Thoracic aorta (tissue), 2 donors: ENCODE measurements at regions not wholly inside any gene's neighbourhood (a gene's known extent, or its start where the extent isn't known, plus 50 kb on each side); places are given as distances from the start of the nearest gene placed in this dataset.
"Not testable (repeated sequence)": the region's sequence is repeated elsewhere in the genome, so short reads cannot be mapped to it uniquely, and the experiment has no call there.

Source experiments
- ATAC-seq: fragments of 150-250 bp; one replicate; pipeline ENCODE4 v1.8.0; 2017; ENCODE audit warnings: low read depth; ENCODE audit not compliant: insufficient number of reproducible peaks, low FRiP score
- DNase-seq: peaks from one replicate; pipeline ENCODE4 v3.0.0-alpha.2; 2020; ENCODE audit warnings: low spot score
- H3K27ac ChIP-seq, 2 donors: fragments of 200-600 bp; sonication (generic); 1 replicate in 1 of 2; 2 replicates in 1 of 2; pipeline ENCODE4 v1.5.1; 2016; ENCODE audit warnings: mild to moderate bottlenecking in 2 of 2, moderate library complexity in 2 of 2
- H3K27me3 ChIP-seq: fragments of 200-600 bp; sonication (generic); replicated peaks from 2 replicates; pipeline ENCODE4 v1.6.0; 2016; ENCODE audit warnings: mild to moderate bottlenecking; ENCODE audit not compliant: insufficient read depth
- H3K36me3 ChIP-seq: fragments of 200-600 bp; sonication (generic); one replicate; pipeline ENCODE4 v1.5.1; 2016
- H3K4me1 ChIP-seq, 2 donors: fragments of 200-600 bp; sonication (generic); 1 replicate in 1 of 2; 2 replicates in 1 of 2; pipeline versions ENCODE4 v1.5.1 to v1.6.0; 2016; ENCODE audit warnings: low read depth in 2 of 2, mild to moderate bottlenecking in 1 of 2; ENCODE audit not compliant: control insufficient read depth in 1 of 2
- H3K4me3 ChIP-seq: fragments of 200-600 bp; sonication (generic); 2 replicates; pipeline ENCODE4 v1.5.1; 2016; ENCODE audit warnings: mild to moderate bottlenecking
- H3K9me3 ChIP-seq: fragments of 200-600 bp; sonication (generic); 2 replicates; pipeline ENCODE4 v1.5.1; 2016
- CTCF ChIP-seq: fragments of 200-600 bp; sonication (generic); IDR thresholded peaks from one replicate; pipeline ENCODE4 v1.5.1; 2019; ENCODE audit warnings: antibody characterized with exemption

GRCh38 chrX:9374555-9374954 is 90.3 kb upstream of the TBL1X start:
- H3K27ac ChIP-seq, result no peak overlapping the region
- H3K27me3 ChIP-seq, result no peaks in the 10 kb centered on the region
- DNase-seq (no peak), ATAC-seq (no peak)
- TF ChIP-seq CTCF, result no peak
- H3K4me1 ChIP-seq, result no peaks in the 10 kb centered on the region
- H3K36me3 ChIP-seq, result no peaks in the 10 kb centered on the region
- H3K9me3 ChIP-seq, result no peaks in the 10 kb centered on the region
- no peak overlapping the region for H3K4me3 ChIP-seq

- H3K27ac ChIP-seq, result no peak overlapping the region
- H3K4me3 ChIP-seq, result no peak overlapping the region
- H3K4me1 ChIP-seq, result no peaks in the 10 kb centered on the region
- no peak for TF ChIP-seq CTCF
- H3K9me3 ChIP-seq, result no peaks in the 10 kb centered on the region
- H3K36me3 ChIP-seq, result no peaks in the 10 kb centered on the region
- ATAC-seq (no peak), DNase-seq (no peak)
- H3K27me3 ChIP-seq, result no peaks in the 10 kb centered on the region
These were observed 88.7 kb upstream of the TBL1X start for GRCh38 chrX:9376111-9376510.

- not testable (repeated sequence) for H3K27ac ChIP-seq, H3K9me3 ChIP-seq, H3K27me3 ChIP-seq, H3K4me3 ChIP-seq, H3K36me3 ChIP-seq, ATAC-seq, H3K4me1 ChIP-seq, DNase-seq
These were observed 87.6 kb upstream of the TBL1X start for GRCh38 chrX:9377216-9377615.

GRCh38 chrX:9378980-9379696 is 85.7 kb upstream of the TBL1X start:
- Histone ChIP-seq H3K36me3 (no peaks in the 10 kb centered on the region), H3K27ac (no peak overlapping the region), H3K27me3 (no peaks in the 10 kb centered on the region), H3K4me3 (no peak overlapping the region), H3K9me3 (no peaks in the 10 kb centered on the region), H3K4me1 (no peaks in the 10 kb centered on the region)
- TF ChIP-seq CTCF, result no peak
- DNase-seq (no peak), ATAC-seq (no peak)

- no peak for TF ChIP-seq CTCF
- H3K27ac ChIP-seq, result no peak overlapping the region
- DNase-seq, result no peak
- H3K27me3 ChIP-seq, result no peaks in the 10 kb centered on the region
- no peak overlapping the region for H3K4me3 ChIP-seq
- H3K4me1 ChIP-seq, result no peaks in the 10 kb centered on the region
- no peaks in the 10 kb centered on the region for H3K36me3 ChIP-seq
- ATAC-seq, result no peak
- H3K9me3 ChIP-seq, result no peaks in the 10 kb centered on the region
These were observed 84.9 kb upstream of the TBL1X start for GRCh38 chrX:9379697-9380551.
